Neural progenitor cell (in vitro differentiated cells): ENCODE measurements at regions not wholly inside any gene's neighbourhood (a gene's known extent, or its start where the extent isn't known, plus 50 kb on each side); places are given as distances from the start of the nearest gene placed in this dataset.

Experiments used
- EZH2 ChIP-seq: fragments of 200-600 bp; sonication (generic); IDR thresholded peaks from 2 replicates; pipeline ENCODE4 v1.6.1; 2017; ENCODE audit warnings: antibody characterized with exemption, mild to moderate bottlenecking, moderate library complexity
- EZH2phosphoT487 ChIP-seq: fragments of 200-600 bp; sonication (generic); IDR thresholded peaks from 2 replicates; pipeline ENCODE4 v1.6.1; 2017; ENCODE audit warnings: antibody characterized with exemption
- TF ChIP-seq, protein P1 (sequence below): fragments of 200-600 bp; sonication (generic); IDR thresholded peaks from 2 replicates; pipeline ENCODE4 v1.5.1; 2017; ENCODE audit warnings: antibody characterized with exemption, mild to moderate bottlenecking

DNA sequence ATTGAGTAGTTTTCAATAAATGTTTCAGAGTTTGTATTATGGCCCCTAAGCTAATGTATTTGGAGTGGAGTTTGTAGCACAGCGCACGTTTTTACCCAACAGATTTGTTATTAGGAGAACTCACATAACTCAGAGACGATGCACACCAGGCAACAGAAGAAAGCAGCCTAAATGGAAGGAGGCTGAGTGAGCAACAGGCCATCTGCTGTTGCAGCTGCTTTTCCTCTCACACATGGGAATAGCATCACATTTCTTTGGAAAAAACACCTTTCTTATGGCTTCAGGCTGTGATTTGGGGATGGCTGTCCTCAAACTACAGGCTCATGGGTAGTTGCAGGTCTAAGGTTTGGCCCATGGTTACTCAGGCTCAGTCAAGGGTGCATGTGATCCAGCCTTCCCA is 469.3 kb upstream of the MCTP2 start:
- TF ChIP-seq, protein P1, sequence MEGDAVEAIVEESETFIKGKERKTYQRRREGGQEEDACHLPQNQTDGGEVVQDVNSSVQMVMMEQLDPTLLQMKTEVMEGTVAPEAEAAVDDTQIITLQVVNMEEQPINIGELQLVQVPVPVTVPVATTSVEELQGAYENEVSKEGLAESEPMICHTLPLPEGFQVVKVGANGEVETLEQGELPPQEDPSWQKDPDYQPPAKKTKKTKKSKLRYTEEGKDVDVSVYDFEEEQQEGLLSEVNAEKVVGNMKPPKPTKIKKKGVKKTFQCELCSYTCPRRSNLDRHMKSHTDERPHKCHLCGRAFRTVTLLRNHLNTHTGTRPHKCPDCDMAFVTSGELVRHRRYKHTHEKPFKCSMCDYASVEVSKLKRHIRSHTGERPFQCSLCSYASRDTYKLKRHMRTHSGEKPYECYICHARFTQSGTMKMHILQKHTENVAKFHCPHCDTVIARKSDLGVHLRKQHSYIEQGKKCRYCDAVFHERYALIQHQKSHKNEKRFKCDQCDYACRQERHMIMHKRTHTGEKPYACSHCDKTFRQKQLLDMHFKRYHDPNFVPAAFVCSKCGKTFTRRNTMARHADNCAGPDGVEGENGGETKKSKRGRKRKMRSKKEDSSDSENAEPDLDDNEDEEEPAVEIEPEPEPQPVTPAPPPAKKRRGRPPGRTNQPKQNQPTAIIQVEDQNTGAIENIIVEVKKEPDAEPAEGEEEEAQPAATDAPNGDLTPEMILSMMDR: no peak
- TF ChIP-seq EZH2 (no peak), EZH2phosphoT487 (no peak)
